ENCODE measurements at regions not wholly inside any gene's neighbourhood (a gene's known extent, or its start where the extent isn't known, plus 50 kb on each side); places are given as distances from the start of the nearest gene placed in this dataset.

DNA sequence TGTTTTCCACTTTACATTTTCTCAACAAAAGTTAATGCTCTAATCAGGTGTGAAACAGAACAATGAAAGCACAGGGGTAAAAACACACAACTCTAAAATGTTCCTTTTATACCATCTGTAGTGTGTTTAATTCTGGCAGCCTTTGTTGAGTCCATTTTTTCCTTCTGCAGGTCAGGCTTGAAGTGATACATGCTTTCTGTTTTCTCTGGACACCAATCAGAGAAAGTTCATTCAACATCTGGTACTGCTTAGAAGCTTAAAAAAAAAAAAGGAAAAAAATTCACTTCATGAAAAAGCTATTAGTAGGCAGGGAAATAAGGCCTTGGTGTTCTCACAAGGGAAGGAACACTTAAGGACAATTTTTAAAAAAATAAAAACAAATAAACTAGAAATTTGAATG is 231.3 kb upstream of the RHOBTB1 start:
- no peak overlapping the region for H3K4me3 ChIP-seq
- H3K4me1 ChIP-seq: no peaks in the 10 kb centered on the region
- no peak overlapping the region for H3K27ac ChIP-seq
- no peak for TF ChIP-seq POLR2AphosphoS5 (IDR thresholded peaks at IDR 0.05)
- TF ChIP-seq, protein P1, sequence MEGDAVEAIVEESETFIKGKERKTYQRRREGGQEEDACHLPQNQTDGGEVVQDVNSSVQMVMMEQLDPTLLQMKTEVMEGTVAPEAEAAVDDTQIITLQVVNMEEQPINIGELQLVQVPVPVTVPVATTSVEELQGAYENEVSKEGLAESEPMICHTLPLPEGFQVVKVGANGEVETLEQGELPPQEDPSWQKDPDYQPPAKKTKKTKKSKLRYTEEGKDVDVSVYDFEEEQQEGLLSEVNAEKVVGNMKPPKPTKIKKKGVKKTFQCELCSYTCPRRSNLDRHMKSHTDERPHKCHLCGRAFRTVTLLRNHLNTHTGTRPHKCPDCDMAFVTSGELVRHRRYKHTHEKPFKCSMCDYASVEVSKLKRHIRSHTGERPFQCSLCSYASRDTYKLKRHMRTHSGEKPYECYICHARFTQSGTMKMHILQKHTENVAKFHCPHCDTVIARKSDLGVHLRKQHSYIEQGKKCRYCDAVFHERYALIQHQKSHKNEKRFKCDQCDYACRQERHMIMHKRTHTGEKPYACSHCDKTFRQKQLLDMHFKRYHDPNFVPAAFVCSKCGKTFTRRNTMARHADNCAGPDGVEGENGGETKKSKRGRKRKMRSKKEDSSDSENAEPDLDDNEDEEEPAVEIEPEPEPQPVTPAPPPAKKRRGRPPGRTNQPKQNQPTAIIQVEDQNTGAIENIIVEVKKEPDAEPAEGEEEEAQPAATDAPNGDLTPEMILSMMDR (IDR thresholded peaks at IDR 0.05): no peak
- no peak for TF ChIP-seq POLR2A (IDR thresholded peaks at IDR 0.05)
- TF ChIP-seq EP300 (IDR thresholded peaks at IDR 0.05): no peak
- no peaks in the 10 kb centered on the region for H3K36me3 ChIP-seq
- no peak for DNase-seq (ENCODE audit: low spot score in 2 of 2)
- no peaks in the 10 kb centered on the region for H3K9me3 ChIP-seq
- no peaks in the 10 kb centered on the region for H3K27me3 ChIP-seq

DNA sequence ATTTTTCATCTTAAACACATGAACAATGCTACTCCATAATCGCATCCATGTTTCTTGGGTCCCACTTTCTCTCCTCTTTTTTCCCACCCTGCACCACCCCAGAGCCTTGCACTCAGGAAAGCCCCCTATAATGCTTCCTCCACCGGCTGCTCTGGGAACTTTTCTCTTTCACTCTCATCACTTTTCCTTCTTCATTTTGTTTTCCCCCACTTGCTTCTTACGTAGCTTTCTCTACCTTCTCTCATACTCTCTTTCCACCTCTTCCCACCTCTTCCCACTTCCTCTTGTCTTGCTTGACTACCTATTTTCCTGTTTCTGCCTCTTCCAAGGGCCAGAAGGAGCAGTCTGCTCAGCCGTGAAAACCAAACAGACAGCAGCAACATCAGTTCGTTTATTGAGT is 229.5 kb upstream of the RHOBTB1 start:
- TF ChIP-seq POLR2A (IDR thresholded peaks at IDR 0.05) (no peak), EP300 (IDR thresholded peaks at IDR 0.05) (no peak), POLR2AphosphoS5 (IDR thresholded peaks at IDR 0.05) (no peak)
- TF ChIP-seq, protein P1 (IDR thresholded peaks at IDR 0.05): no peak
- no peak for DNase-seq (ENCODE audit: low spot score in 2 of 2)
- Histone ChIP-seq H3K4me3 (no peak overlapping the region), H3K9me3 (no peaks in the 10 kb centered on the region), H3K36me3 (no peaks in the 10 kb centered on the region), H3K27ac (no peak overlapping the region), H3K4me1 (no peaks in the 10 kb centered on the region), H3K27me3 (no peaks in the 10 kb centered on the region)
- WGBS: 86% methylated on average over 5 of the region's 5 CpGs

DNA sequence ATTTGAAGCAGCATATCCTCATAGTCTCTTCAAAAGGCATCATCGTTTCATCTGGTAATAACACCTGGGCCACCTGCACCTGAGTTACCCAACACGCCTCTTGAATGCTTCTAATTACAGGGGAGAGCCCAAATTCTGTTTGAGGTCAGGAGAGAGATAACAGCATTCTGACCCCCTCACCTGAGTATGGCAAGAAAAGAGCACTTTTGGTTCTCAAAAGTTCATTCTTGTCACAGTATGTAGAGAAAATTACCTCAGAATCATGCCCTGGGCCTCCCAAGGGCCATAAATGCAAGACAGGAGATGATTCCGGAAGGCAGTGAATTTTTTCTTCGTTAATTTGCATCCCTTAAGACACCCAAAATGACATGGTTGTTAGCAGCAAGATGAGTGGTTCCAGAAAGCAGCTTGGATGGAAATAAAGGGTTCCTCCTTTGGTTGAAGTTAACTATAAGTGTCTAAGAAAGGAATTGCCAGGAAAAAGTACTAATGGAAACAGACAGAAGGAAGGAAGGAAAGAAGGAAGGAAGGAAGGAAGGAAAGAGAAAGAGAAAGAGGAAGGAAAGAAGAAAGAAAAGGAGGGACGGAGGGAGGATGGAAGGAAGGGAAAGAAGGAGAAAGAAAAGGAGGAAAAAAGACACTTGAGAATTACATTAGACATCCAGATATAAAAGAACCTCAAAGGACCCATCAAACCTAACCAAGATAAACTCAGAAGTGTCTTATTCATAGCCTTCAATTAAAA is 228.4 kb upstream of the RHOBTB1 start:
- Histone ChIP-seq H3K27me3 (no peaks in the 10 kb centered on the region), H3K36me3 (no peaks in the 10 kb centered on the region), H3K4me3 (no peak overlapping the region), H3K9me3 (no peaks in the 10 kb centered on the region), H3K4me1 (no peaks in the 10 kb centered on the region), H3K27ac (no peak overlapping the region)
- WGBS: 85% methylated on average over 5 of the region's 5 CpGs
- no peak for DNase-seq (ENCODE audit: low spot score in 2 of 2)
- TF ChIP-seq POLR2AphosphoS5 (IDR thresholded peaks at IDR 0.05): no peak
- TF ChIP-seq, protein P1 (IDR thresholded peaks at IDR 0.05): no peak

DNA sequence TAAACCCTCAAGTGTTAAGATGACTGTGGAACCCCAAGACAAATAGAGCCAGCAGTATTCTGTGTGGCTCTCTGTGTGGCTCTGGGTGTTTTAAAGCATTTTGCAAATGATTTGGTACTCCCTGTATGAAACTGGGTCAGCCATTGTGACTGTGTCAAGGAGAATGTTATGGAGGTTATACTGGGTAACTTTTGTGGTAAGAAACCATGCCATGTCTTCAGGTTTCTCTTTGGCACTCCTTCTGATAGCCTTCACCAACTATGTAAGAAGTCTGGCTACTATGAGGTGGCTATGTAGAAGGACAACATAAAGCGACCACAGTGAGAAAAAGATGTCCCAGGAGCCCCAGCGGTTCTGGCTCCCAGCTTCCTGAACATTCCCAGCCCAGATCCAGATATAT is 226.6 kb upstream of the RHOBTB1 start:
- no peak overlapping the region for H3K4me3 ChIP-seq
- H3K27ac ChIP-seq: no peak overlapping the region
- no peaks in the 10 kb centered on the region for H3K27me3 ChIP-seq
- no peaks in the 10 kb centered on the region for H3K36me3 ChIP-seq
- TF ChIP-seq POLR2AphosphoS5 (IDR thresholded peaks at IDR 0.05) (no peak), EP300 (IDR thresholded peaks at IDR 0.05) (no peak), POLR2A (IDR thresholded peaks at IDR 0.05) (no peak)
- TF ChIP-seq, protein P1 (IDR thresholded peaks at IDR 0.05): no peak
- no peaks in the 10 kb centered on the region for H3K9me3 ChIP-seq
- peaks cover 1% of the 10 kb centered on the region for H3K4me1 ChIP-seq
- no peak for DNase-seq (ENCODE audit: low spot score in 2 of 2)
- 94% methylated on average over 2 of the region's 2 CpGs for WGBS

DNA sequence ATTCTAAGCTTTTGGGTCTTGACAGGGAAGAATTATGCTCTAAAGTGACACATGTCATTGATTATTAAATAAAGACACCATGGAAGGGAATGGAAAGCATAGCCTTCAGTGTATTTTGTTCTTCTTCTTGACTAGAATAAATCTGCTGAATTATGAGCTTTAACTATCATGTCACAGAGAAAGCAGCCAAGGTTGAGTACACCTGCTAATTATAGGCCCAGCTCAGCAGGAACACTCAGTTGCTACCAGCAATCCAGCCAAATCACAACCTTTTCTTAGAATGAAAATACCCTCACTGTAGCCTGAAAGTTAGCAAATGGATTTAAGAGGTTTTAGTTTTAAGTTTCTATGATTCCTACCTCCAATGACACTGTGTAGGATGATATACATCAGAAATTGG is 225.3 kb upstream of the RHOBTB1 start:
- Histone ChIP-seq H3K4me1 (peaks cover 14% of the 10 kb centered on the region), H3K27me3 (no peaks in the 10 kb centered on the region), H3K27ac (no peak overlapping the region), H3K36me3 (no peaks in the 10 kb centered on the region), H3K9me3 (no peaks in the 10 kb centered on the region), H3K4me3 (no peak overlapping the region)
- no peak for DNase-seq (ENCODE audit: low spot score in 2 of 2)
- TF ChIP-seq POLR2AphosphoS5 (IDR thresholded peaks at IDR 0.05): no peak
- TF ChIP-seq EP300 (IDR thresholded peaks at IDR 0.05): no peak

DNA sequence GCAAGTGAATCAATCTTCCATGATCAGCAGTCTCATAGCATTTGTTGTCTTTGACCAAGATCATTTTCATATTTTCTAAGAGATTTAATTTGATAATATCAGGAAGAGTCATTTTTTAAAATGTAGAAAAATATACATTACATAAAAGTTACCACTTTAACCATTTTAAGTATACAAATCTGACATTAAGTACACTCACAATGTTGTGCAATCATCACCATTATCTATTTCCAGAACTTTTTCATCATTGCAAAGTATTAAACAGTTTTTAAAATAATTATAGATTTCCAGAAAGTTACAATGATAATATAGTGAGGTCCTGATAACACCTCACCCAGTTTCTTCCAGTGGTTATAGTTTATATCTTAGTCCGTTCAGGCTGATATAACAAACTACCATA is 222.5 kb upstream of the RHOBTB1 start:
- H3K4me1 ChIP-seq: peaks cover 27% of the 10 kb centered on the region
- H3K4me3 ChIP-seq: no peak overlapping the region
- 90% methylated on average over 1 of the region's 1 CpG for WGBS
- DNase-seq (ENCODE audit: low spot score in 2 of 2): no peak
- no peak overlapping the region for H3K27ac ChIP-seq
- no peaks in the 10 kb centered on the region for H3K36me3 ChIP-seq
- H3K9me3 ChIP-seq: no peaks in the 10 kb centered on the region
- TF ChIP-seq POLR2A (IDR thresholded peaks at IDR 0.05) (no peak), EP300 (IDR thresholded peaks at IDR 0.05) (no peak), POLR2AphosphoS5 (IDR thresholded peaks at IDR 0.05) (no peak)
- TF ChIP-seq, protein P1 (IDR thresholded peaks at IDR 0.05): no peak
- no peaks in the 10 kb centered on the region for H3K27me3 ChIP-seq

Data from suprapubic skin (tissue), 4 donors.